ENCODE measurements at regions not wholly inside any gene's neighbourhood (a gene's known extent, or its start where the extent isn't known, plus 50 kb on each side); places are given as distances from the start of the nearest gene placed in this dataset.

GRCh38 chr3:191070762-191071403, 128.2 kb upstream of the OSTN start:
- Histone ChIP-seq H3K9me3 (ENCODE audit: low read depth) (no peaks in the 10 kb centered on the region), H3K4me3 (no peak overlapping the region), H3K4me2 (no peak overlapping the region), H4K20me1 (ENCODE audit: low read depth) (no peaks in the 10 kb centered on the region), H2AFZ (replicated peaks) (no peak overlapping the region), H3F3A (ENCODE audit: low read depth) (no peaks in the 10 kb centered on the region), H3K36me3 (no peaks in the 10 kb centered on the region), H3K4me1 (no peaks in the 10 kb centered on the region), H3K9ac (no peak overlapping the region), H3K27ac (no peak overlapping the region), H3K27me3 (no peaks in the 10 kb centered on the region), H3K79me2 (ENCODE audit: low read depth) (no peaks in the 10 kb centered on the region)
- no peaks in the 10 kb centered on the region for H3K36me3 Mint-ChIP-seq
- H3K9me3 Mint-ChIP-seq: no peaks in the 10 kb centered on the region
- no peak for TF ChIP-seq CTCF (IDR thresholded peaks at IDR 0.05)
- no peak overlapping the region for H3K4me3 Mint-ChIP-seq
- DNase-seq (ENCODE audit: low spot score): no peak
- H3K27me3 Mint-ChIP-seq (ENCODE audit: insufficient read depth, low read depth): no peaks in the 10 kb centered on the region
- H3K27ac Mint-ChIP-seq: no peak overlapping the region
- no peaks in the 10 kb centered on the region for H3K4me1 Mint-ChIP-seq

- Mint-ChIP-seq H3K27ac (no peak overlapping the region), H3K4me1 (no peaks in the 10 kb centered on the region), H3K4me3 (no peak overlapping the region), H3K9me3 (no peaks in the 10 kb centered on the region), H3K36me3 (no peaks in the 10 kb centered on the region), H3K27me3 (ENCODE audit: insufficient read depth, low read depth) (no peaks in the 10 kb centered on the region)
- Histone ChIP-seq H3K4me2 (no peak overlapping the region), H3K36me3 (no peaks in the 10 kb centered on the region), H3K27ac (no peak overlapping the region), H3K9ac (no peak overlapping the region), H4K20me1 (ENCODE audit: low read depth) (no peaks in the 10 kb centered on the region), H3K27me3 (no peaks in the 10 kb centered on the region), H2AFZ (replicated peaks) (no peak overlapping the region), H3K9me3 (ENCODE audit: low read depth) (no peaks in the 10 kb centered on the region), H3K79me2 (ENCODE audit: low read depth) (no peaks in the 10 kb centered on the region), H3K4me3 (no peak overlapping the region), H3F3A (ENCODE audit: low read depth) (no peaks in the 10 kb centered on the region), H3K4me1 (no peaks in the 10 kb centered on the region)
- TF ChIP-seq CTCF (IDR thresholded peaks at IDR 0.05) (no peak), EZH2phosphoT487 (IDR thresholded peaks at IDR 0.05) (no peak), EZH2 (IDR thresholded peaks at IDR 0.05) (no peak)
- no peak for DNase-seq (ENCODE audit: low spot score)
Observed at GRCh38 chr3:191070201-191070600, 128.8 kb upstream of the OSTN start.

GRCh38 chr3:191068946-191069813, 129.9 kb upstream of the OSTN start:
- no peak for DNase-seq (ENCODE audit: low spot score)
- no peak overlapping the region for H3K4me3 ChIP-seq
- no peak overlapping the region for H3K27ac ChIP-seq
- Mint-ChIP-seq H3K4me1 (no peaks in the 10 kb centered on the region), H3K36me3 (no peaks in the 10 kb centered on the region), H3K9me3 (no peaks in the 10 kb centered on the region), H3K4me3 (no peak overlapping the region), H3K27me3 (ENCODE audit: insufficient read depth, low read depth) (no peaks in the 10 kb centered on the region), H3K27ac (no peak overlapping the region)
- no peak overlapping the region for H3K4me2 ChIP-seq
- no peaks in the 10 kb centered on the region for H3K79me2 ChIP-seq (ENCODE audit: low read depth)
- H3K9ac ChIP-seq: no peak overlapping the region
- no peaks in the 10 kb centered on the region for H3K9me3 ChIP-seq (ENCODE audit: low read depth)
- no peak for TF ChIP-seq EZH2 (IDR thresholded peaks at IDR 0.05)
- no peak for TF ChIP-seq EZH2phosphoT487 (IDR thresholded peaks at IDR 0.05)
- TF ChIP-seq CTCF (IDR thresholded peaks at IDR 0.05): no peak
- no peaks in the 10 kb centered on the region for H3K4me1 ChIP-seq
- H4K20me1 ChIP-seq (ENCODE audit: low read depth): no peaks in the 10 kb centered on the region
- H3K27me3 ChIP-seq: no peaks in the 10 kb centered on the region
- H2AFZ ChIP-seq (replicated peaks): no peak overlapping the region
- H3F3A ChIP-seq (ENCODE audit: low read depth): no peaks in the 10 kb centered on the region
- H3K36me3 ChIP-seq: no peaks in the 10 kb centered on the region

All from neural progenitor cell (in vitro differentiated cells).